ENCODE measurements at regions not wholly inside any gene's neighbourhood (a gene's known extent, or its start where the extent isn't known, plus 50 kb on each side); places are given as distances from the start of the nearest gene placed in this dataset.

- CTCF ChIA-PET = interaction anchor here (0.6 kb wide), 1 partner anchor 11 kb away, joined by 7 read pairs; no protein-coding TSS in a partner anchor
- Histone ChIP-seq H3K56ac (ENCODE audit: extremely low read depth, insufficient read depth, low read length) (no peak overlapping the region), H3K9me3 (ENCODE audit: control insufficient read depth, insufficient read depth, low read length) (no peaks in the 10 kb centered on the region), H3K18ac (ENCODE audit: low read depth, low read length) (no peak overlapping the region), H3K36me3 (ENCODE audit: control insufficient read depth, insufficient read depth, low read length) (no peaks in the 10 kb centered on the region), H3K9ac (ENCODE audit: low read depth, low read length) (no peak overlapping the region), H3K79me1 (ENCODE audit: low read depth in 1 of 2, low read length in 2 of 2) (no peaks in the 10 kb centered on the region), H3K4me1 (ENCODE audit: control insufficient read depth, insufficient read depth, low read length) (no peaks in the 10 kb centered on the region), H4K5ac (ENCODE audit: low read depth, low read length) (no peak overlapping the region), H2AFZ (replicated peaks; ENCODE audit: low read length, poor library complexity) (no peak overlapping the region), H3K4me3 (ENCODE audit: insufficient read depth, low read depth, low read length) (no peak overlapping the region), H3K23ac (ENCODE audit: low read depth, low read length) (no peak overlapping the region), H2AK9ac (replicated peaks; ENCODE audit: low read depth, low read length, poor library complexity) (no peak overlapping the region), H4K20me1 (ENCODE audit: insufficient read depth, low read length) (no peaks in the 10 kb centered on the region), H3K4me2 (ENCODE audit: low read depth, low read length) (no peak overlapping the region), H3K27me3 (ENCODE audit: control insufficient read depth, insufficient read depth, low read length) (no peaks in the 10 kb centered on the region), H3K4ac (ENCODE audit: low read depth, low read length) (no peak overlapping the region), H4K8ac (ENCODE audit: low read depth in 2 of 2, low read length in 2 of 2) (no peak overlapping the region), H2BK120ac (ENCODE audit: low read depth, low read length) (no peak overlapping the region), H3K9me1 (ENCODE audit: insufficient read depth, low read length) (no peaks in the 10 kb centered on the region), H3K27ac (ENCODE audit: insufficient read depth, low read length) (no peak overlapping the region), H2BK15ac (ENCODE audit: low read depth, low read length) (no peak overlapping the region), H2BK20ac (ENCODE audit: low read depth, low read length) (no peak overlapping the region), H2BK5ac (ENCODE audit: low read depth, low read length, poor library complexity, severe bottlenecking) (no peak overlapping the region), H4K91ac (ENCODE audit: insufficient read depth, low read depth, low read length) (no peak overlapping the region), H2AK5ac (ENCODE audit: low read depth, low read length) (no peak overlapping the region), H3K14ac (replicated peaks; ENCODE audit: low read depth, low read length) (no peak overlapping the region)
- intact Hi-C loops (cut with micrococcal nuclease) = no loop called here
- DNase-seq = no peak
- no peak for TF ChIP-seq RCOR1 (IDR thresholded peaks at IDR 0.05; ENCODE audit: insufficient replicate concordance, low read length)
- no peak for TF ChIP-seq USF2 (IDR thresholded peaks at IDR 0.05; ENCODE audit: low read depth, low read length)
- TF ChIP-seq RFX5 (IDR thresholded peaks at IDR 0.05; ENCODE audit: low read depth, low read length) = no peak
- TF ChIP-seq FOS (IDR thresholded peaks at IDR 0.05; ENCODE audit: low read depth, low read length) = no peak
- TF ChIP-seq ELK1 (IDR thresholded peaks at IDR 0.05; ENCODE audit: borderline replicate concordance, low read depth, low read length) = no peak
- no peak for TF ChIP-seq RAD21 (IDR thresholded peaks at IDR 0.05; ENCODE audit: low read length)
- TF ChIP-seq CHD1 (IDR thresholded peaks at IDR 0.05; ENCODE audit: low read depth, low read length) = no peak
- no peak for TF ChIP-seq MXI1 (IDR thresholded peaks at IDR 0.05; ENCODE audit: borderline replicate concordance, low read depth, low read length)
- no peak for TF ChIP-seq SMC3 (IDR thresholded peaks at IDR 0.05; ENCODE audit: low read depth, low read length)
- no peak for TF ChIP-seq NFE2L2 (IDR thresholded peaks at IDR 0.05; ENCODE audit: low read depth, low read length)
- no peak for TF ChIP-seq CEBPB (IDR thresholded peaks at IDR 0.05; ENCODE audit: low read depth, low read length)
- no peak for TF ChIP-seq BHLHE40 (IDR thresholded peaks at IDR 0.05; ENCODE audit: low read depth, low read length)
- no peak for TF ChIP-seq MAFK (IDR thresholded peaks at IDR 0.05; ENCODE audit: low read depth, low read length)
- TF ChIP-seq POLR2A (IDR thresholded peaks at IDR 0.05; ENCODE audit: low read depth, low read length) = no peak
- no peak for TF ChIP-seq CTCF (conservative IDR thresholded peaks at IDR 0.05; ENCODE audit: low read depth, low read length)
- no peak for ATAC-seq (ENCODE audit: low read depth)
- no CpG with 5 or more reads among the region's 7 CpGs for WGBS, 2 experiments (ENCODE audit: extremely low coverage in 2 of 2, insufficient read length in 1 of 2)
- in situ Hi-C loops (cut with MboI; ENCODE audit: low sequenced_read_pairs) = no loop called here
- no TSS peak for BruUV-seq (replicated peaks)
- dilution Hi-C loops (cut with HindIII; ENCODE audit: low sequenced_read_pairs, unreplicated experiment) = no loop called here
- POLR2A ChIA-PET (ENCODE audit: unreplicated experiment) = no interaction called here
Observed at GRCh38 chr1:230563591-230563990, 78.7 kb upstream of the COG2 start.
